PC-3 (cell line): ENCODE measurements at regions not wholly inside any gene's neighbourhood (a gene's known extent, or its start where the extent isn't known, plus 50 kb on each side); places are given as distances from the start of the nearest gene placed in this dataset.

Source experiments
- EZH2phosphoT487 ChIP-seq: fragments of 300-600 bp; sonication (generic); IDR thresholded peaks from 2 replicates; pipeline ENCODE4 v1.6.1; 2018; ENCODE audit warnings: mild to moderate bottlenecking, antibody characterized with exemption, low read length, borderline replicate concordance
- TF ChIP-seq, protein P1 (sequence below): fragments of 300-600 bp; sonication (generic); conservative IDR thresholded peaks from 2 replicates; pipeline ENCODE4 v1.5.1; 2017; ENCODE audit warnings: antibody characterized with exemption, low read depth, mild to moderate bottlenecking, low read length

DNA sequence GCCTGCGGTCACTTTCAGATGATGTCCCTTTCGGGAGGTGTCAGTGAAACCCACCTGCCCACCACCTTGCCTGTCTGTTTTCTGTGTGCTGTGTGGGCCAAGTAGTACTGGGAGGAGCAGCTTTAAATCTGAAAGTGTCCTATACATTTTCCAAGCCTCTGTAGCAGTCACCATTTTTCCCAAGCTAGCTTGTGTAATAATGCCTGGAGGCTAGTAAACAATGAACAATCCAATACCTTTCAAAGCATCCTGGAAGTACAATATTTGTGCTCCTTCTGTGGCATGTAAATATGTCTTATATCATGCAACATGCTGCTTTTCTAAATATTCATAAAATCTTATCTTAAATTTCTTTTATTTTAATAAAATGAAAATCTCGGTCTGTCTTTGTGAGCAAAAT lies 111.6 kb upstream of the C1GALT1C1 start:
- TF ChIP-seq, protein P1, sequence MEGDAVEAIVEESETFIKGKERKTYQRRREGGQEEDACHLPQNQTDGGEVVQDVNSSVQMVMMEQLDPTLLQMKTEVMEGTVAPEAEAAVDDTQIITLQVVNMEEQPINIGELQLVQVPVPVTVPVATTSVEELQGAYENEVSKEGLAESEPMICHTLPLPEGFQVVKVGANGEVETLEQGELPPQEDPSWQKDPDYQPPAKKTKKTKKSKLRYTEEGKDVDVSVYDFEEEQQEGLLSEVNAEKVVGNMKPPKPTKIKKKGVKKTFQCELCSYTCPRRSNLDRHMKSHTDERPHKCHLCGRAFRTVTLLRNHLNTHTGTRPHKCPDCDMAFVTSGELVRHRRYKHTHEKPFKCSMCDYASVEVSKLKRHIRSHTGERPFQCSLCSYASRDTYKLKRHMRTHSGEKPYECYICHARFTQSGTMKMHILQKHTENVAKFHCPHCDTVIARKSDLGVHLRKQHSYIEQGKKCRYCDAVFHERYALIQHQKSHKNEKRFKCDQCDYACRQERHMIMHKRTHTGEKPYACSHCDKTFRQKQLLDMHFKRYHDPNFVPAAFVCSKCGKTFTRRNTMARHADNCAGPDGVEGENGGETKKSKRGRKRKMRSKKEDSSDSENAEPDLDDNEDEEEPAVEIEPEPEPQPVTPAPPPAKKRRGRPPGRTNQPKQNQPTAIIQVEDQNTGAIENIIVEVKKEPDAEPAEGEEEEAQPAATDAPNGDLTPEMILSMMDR = no peak
- TF ChIP-seq EZH2phosphoT487 = no peak
